NCI-H524 treated with DMSO at 0.1 percent for 48 hours (cell line): ENCODE measurements at regions not wholly inside any gene's neighbourhood (a gene's known extent, or its start where the extent isn't known, plus 50 kb on each side); places are given as distances from the start of the nearest gene placed in this dataset.
"Not testable (repeated sequence)": the region's sequence is repeated elsewhere in the genome, so short reads cannot be mapped to it uniquely, and the experiment has no call there.

Source experiments
- DNase-seq: peaks from one replicate; lab custom pipeline; 2025; lab: John Stamatoyannopoulos, UW

DNA sequence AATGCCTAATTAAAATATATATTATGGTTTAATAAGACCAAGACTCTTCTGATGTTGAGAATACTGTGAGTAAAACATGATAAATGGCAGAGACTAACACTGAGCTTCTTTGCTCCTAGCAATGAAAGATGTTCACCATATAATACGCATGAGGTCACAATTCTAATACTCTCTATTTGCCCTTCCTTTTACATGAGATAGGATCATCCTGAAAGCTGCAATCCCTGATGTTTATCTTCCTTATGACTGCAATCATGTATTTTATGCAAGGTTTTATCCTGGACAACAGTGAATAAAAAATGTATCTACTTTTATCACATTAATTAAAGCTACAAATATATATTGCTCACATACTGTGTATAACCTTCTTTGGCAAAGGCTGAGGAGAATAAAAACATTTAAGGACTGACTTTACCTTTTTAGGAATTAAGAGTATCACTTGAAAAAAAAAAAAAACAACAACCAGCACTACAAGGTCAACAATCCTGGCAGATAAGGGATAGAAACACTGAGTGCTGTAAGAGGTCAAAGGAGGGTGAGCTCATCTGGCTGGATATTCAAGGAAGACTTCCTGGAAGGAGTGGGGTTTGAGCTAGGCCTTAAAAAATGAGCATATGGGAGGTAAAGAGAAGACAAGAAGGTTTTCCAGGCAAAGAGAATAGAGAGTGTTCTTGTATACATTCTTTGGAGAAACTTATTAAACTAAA, 99.9 kb downstream of the AREG start:
- no peak for DNase-seq

DNA sequence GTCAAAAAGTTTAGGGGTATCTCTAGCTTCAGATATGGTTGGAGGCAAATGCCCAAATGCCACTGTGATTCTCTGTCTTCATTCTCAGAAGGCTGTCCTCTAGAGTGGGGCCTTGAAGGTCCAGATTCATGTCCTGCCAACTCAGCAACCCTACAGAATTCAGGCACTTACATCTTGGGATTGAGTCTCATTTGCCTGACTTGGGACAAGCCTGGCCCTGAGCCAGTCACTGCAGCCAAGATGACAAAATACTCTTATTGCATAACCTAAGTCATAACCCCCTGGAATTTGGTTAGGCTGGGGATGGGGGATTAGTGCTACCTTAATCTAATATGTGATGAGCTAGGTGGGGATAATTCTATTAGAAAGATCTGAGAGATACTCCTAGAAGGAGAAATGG, 100.5 kb downstream of the AREG start:
- DNase-seq: no peak

DNA sequence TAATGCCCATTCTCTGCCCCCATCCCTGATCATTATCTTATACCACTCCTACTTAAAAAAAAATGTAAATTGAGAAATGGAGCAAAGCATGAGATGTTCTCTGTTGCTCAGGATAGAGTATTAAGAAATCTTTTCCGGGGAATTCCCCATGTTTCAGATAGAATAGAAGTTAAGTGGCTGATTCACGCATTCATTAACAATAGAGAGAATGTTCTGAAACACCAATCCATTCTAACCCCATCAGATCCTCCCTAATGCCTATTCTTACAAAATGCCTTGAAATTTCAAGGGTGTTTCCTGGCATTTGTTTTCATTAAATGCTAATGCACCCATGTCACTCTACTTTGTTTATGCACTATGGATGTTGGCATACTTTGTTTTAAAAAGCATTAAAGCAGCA, 101.1 kb downstream of the AREG start:
- no peak for DNase-seq

DNA sequence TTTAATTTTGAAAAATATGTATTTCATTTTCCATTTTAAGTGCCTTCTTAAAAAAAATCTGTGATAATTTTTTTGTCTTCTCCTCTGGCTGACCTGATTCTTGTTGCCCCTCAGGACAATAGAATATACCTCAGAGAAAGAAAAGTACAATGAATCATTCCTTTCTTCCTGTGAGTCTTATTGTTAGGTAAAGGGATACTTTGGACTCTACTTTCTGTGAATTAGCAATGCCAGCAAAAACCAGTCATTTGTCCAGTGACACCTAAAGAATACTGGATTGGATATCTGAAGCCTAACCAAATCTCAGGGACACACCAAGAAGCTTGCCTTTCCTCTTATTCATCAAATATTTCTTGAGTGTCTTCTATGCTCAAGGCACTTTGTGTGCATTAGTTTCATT, 102.1 kb downstream of the AREG start:
- DNase-seq: no peak

DNA sequence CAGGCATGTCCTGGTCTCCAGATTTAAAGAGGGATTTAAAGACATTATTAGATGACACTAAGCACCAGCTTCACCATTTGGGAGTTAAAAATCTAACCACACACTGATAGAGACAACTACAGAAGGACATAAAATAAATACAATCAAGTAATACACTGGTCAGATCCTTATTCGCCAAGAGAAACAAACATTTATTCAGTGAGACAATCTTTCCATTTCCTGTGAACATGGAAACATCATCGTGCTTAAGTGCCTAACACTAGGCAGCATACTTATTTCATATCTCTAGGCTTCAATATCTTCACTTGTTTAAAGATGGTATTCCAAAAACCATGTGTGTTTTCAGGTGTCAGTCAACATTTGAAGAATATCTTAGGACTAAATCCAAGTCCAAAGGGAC, 103.6 kb downstream of the AREG start:
- no peak for DNase-seq

DNA sequence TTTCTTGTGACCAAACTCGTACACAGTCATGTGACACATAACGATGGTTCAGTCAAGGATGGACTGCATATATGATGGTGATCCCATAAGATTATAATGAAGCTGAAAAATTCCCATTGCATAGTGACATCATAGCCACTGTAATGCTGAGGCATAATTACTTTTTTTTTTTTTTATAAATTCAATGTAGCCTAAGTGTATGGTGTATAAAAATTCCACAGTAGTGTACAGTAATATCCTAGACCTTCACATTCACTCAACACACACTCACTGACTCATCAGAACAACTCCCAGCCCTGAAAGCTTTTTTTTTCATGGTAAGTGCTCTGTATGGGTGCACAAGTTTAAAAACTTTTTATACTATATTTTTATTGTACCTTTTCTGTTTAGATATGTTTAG, 105.0 kb downstream of the AREG start:
- DNase-seq: no peak

DNA sequence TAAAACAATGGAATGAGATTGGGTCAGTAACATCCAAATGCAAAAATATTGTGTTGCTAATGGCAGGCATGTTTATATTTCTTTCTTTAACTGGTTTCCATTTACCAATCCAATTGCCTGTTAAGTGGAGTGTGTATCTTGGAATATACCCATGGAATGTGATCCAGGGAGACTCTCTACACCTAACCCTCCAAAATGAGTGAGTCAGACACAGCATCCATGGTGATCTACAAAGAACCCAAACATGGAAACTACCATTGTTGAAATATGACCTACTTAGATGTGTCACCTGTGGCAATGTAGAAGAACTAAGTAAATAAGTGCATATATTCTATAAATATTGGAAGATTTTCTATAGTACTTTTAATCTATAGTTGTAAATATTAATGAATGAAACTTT, 110.3 kb downstream of the AREG start:
- DNase-seq: no peak

DNA sequence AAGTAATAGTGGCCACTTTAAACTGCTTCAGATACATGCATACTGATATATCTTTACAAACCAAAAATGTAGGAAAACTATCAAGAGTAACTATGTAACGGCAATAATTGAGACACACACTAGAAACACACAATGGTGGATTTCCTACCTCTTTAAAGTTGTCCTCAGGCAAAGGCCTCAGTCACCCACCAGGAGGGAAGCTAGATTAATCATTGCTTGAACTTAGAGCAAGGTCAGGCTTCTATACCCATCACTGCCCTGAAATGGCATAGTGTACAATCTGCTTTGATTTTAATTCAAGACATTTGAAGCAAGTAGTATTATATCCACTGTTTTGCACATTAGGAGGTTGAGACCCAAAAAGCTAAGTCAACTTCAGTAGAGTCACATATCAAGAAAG, 110.9 kb downstream of the AREG start:
- no peak for DNase-seq

DNA sequence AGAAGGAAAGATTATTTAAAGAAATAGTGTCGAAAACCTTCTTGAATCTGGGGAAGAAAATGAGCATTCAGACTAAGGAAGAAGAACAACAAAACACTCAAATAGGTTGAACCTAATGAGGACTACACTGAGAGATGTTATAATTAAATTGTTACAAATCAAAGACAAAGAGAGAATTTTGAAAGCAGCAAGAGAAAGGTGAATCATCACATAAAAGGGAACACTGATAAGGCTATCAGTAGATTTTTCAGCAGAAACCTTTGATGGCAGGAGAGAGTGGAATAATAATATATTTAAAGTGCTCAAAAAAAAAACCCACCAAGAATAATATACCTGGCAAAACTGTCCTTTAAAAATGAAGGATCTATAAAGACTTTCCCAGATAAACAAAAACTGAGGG, 114.9 kb downstream of the AREG start:
- DNase-seq: no peak

DNA sequence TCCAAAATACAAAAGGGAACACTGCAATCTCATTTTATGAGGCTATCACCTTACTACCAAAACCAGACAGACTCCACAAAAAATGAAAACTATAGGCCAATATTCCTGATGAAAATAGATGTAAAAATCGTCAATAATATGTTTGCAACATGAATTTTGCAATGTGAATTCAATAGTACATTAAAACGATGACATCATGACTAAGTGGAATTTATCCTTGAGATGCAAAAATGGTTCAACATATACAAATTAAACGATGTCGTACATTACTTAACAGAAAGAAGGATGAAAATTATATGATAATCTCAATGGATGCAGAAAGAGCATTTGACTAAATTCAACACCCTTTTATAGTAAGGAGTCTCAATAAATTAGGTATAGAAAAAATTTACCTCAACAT, 123.0 kb downstream of the AREG start:
- DNase-seq: no peak

DNA sequence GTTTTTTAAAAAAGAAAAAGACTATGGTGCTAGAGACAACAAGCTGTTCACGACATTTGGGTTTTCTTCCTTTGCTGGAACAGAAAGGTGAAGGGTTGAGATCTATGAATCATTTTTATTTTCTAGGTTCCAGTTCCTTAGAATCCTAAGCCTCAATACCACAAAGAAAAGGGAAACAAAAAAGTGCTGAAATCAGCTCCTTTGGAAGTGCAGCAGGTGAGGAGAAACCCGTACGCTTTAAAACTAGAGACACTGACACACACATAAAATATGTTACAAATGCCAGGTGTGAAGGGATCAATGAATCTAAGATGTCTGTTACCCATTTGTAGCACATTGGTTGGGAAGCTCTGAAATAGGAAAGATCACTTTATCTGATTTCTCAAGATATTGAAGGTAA, 125.2 kb downstream of the AREG start:
- no peak for DNase-seq

DNA sequence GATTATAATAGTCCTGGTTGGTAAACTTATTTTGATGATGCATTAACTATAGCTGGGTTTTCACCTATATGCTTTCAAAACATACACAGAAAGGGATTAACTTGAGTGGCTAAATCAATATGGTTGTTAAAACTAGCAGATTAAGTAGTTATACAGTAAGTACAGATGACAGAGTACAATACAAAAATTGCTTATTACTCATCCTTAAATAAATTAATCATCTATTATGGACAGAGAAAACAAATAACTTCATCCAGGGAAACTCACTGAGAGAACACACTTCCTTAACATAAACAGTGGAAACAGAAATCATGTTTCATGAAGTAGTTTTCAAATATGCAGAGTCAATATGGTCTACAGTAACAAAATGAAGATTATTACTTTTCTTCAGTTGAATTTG, 133.4 kb downstream of the AREG start:
- no peak for DNase-seq

DNA sequence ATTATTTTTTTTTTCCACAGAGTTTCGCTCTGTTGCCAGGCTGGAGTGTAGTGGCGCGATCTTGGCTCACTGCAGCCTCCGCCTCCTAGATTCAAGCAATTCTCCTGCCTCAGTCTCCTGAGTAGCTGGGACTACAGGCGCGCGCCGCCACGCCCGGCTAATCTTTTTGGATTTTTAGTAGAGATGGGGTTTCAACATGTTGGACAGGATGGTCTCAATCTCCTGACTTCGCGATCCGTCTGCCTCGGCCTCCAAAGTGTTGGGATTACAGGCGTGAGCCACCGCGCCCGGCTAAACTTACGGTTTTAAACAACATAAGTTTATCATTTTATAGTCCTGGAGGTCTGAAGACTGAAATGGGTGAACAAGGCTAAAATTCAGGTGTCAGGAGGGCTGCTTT, 133.9 kb downstream of the AREG start:
- not testable (repeated sequence) for DNase-seq

DNA sequence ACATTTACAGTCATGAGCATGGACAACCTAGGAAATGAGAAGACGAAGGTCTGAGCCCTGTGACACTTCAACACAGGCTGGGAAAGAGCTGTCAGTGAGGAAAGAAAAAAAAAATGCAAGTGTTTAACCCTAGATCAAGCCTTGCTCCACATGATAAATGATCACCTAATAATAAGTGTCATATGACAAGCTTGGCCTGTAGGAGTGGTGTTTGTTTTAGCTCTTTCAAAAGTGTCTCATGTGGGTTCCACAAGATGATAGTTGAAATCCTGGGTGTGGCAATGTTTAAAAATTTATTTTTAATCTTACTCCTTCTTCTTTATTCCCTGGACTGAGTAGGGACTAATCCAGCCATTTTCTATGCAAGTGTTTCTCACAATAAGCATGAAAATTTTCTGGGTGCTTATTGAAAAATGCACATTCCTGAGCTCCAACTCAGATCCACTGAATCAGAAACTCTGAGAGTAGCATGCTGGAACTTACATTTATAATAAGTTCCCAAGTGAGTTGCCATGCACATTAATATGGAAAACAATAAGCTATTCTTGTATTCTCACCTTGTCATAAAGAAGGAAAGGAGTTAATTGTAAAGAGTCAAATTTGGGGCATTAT, 138.3 kb downstream of the AREG start:
- no peak for DNase-seq

DNA sequence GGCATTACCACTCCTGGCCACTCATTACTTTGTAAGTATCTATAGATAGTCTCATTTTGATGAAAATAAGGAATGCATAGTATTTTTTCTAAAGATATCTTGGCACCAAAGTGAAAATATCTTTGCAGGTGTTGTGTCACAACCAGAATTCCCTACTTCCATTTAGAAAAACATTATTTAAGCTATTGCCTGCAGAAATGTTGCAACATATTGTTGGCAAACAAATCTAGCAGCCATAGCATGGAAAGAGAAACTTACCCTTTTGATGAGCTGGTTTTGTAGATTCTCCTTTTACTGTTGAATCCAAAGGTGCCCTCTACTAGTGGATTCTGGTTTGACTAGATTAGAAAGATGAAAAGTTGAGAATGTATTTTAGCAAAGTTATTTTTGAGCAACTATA, 138.8 kb downstream of the AREG start:
- no peak for DNase-seq

DNA sequence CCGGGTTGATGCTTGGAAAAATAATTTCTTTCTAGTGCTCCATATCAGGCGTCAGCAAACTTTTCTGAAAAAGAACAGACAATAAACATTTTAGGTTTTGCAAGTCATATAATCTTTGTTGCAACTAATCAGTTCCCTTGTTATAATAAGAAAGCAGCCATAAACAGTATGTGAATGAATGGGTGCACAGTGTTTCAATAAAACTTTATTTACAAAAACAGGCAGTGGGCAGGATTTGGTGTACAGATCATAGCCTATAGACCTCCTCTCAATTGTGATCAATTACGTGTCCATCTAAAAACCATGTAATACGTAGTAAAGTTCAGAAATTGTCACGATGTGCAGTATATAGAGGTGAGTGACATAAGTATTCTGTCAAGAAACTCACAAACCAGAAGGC, 143.4 kb downstream of the AREG start:
- no peak for DNase-seq

DNA sequence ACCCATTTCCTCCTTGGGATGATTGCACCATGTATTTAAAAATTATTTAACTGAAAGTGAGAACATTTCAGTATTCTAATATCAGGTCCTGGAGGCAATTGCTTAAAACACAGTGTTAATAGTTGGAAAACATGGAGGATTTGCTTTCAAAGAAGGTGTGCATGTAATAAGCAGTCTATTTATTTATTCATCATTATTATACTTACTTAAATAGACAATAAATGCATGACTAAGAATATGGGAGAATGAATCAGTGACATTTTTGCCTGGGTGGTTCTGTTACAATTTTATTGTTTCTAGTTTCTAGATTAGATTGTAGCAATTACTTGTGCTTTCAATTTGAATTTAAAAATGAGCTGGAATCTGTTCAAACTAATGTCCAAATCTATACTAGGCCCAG, 145.5 kb downstream of the AREG start:
- DNase-seq: no peak

DNA sequence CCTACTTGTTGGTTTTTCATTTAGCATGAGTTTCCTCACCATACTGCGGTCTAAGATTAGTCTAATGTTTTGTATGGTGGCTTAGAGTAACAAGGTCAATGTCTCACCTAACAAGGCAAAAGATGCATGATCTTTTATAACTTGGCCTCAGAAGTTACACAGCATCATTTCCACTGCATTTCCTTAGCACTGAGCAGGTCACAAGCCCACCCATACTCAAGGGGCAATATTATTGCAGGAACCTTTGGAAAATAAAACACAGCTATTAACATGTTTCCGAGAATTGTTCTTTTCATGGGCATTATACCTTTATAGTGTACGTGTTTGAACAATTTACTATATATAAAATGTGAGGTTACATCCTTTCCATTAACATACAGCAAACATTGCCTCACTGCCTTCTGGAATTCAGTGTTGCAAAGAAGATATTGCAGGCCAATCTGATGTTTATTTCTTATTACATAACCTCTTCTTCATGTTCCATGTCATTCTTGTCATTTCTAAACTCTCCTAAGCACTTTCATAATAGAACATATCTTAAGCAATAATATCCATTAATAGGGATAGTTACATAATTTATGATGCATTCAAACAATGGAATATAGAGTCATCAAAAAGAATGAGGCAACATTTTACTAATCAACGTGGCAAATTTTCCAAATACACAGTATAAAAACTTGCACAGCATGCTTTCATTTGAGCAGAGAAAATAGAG, 153.8 kb downstream of the AREG start:
- DNase-seq: no peak

DNA sequence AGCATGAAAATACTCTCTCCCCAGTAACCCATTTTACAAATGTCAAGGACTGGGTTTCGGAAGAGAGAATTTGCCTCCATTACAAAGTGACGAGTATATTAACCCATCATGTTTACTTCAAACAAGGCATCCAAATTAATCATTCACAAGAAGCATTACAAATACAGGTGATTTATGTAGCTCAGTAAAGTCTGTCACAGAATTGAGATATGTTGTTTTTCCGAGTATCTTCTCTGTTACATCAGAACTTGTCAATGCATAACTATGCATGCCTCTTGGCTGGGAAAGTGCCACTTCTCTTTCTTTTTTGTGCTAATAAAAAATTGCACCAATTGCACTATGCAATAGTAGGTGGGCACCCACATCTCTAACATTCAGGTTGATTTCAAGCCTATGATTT, 158.2 kb downstream of the AREG start:
- no peak for DNase-seq

DNA sequence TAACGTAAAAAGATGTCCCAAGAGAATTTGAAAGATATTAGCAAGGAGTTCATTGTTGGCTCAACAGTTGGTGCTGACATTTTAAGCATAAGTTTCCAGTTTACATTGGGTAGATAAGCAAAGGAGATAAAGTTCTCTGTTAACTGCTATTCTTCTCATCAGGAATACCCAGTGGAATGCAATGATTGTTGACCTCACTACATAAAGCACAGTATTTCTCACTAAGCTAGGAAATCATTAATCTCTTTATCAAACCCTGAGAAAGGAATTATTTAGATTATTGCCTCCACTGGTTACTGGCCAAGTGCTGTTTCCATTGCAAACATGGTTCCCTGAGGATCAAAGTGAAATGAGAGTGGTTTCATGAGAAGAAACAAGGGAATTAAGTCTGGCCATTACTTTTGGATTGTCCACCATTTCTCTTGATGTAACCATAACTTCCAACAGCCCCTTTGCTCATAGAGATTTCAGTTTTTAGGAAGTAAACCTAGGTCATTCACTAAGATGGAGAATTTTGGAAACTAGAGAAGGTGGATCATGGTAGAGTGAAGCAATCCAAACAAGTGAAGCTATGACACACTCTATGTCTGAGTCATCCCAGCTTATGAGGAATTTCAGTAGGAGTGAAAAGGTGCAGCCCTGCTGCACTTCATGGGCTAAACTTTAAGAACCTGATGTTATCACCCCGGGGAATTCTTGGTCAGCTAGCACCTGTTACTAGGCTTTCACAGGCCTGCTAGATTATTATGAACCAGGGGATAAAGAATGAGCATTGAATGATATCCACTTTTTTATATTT, 163.4 kb downstream of the AREG start:
- DNase-seq: no peak

DNA sequence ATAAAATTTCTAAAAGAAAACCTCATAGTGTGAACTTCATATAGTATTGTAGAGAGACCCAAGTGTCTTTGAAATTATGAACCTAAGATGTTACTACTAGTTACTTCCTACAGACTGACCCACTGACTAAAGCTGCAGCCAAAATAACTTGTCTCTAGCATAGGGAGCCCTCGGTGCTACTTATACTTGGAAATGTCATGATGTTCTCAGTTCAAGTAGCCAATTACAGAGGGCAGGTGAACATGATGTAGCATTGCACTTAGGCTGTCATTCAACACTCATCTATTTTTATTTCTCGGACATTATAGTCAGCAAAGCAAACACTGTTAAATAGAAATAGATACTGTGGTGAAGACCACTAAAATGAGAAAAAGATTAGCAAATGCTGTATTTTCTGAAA, 165.6 kb downstream of the AREG start:
- no peak for DNase-seq

DNA sequence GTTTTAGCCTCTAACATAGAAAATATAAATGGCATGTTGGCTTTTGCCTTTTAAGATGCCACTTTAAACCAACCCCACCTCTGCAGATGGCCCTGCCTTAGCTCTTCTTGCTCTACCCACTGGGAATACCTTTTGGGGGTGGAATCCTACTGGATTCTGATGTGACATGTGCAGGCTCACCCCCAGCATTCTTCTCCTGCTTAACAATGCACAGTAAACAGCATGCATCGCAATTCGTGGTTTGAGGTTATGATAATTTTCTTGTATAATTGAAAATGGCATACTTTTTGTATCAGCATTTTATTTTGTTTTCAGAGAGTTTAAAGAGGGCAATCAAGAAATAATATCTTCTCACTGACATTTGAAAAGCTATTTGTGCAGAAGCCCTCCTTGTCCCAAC, 167.9 kb downstream of the AREG start:
- no peak for DNase-seq

DNA sequence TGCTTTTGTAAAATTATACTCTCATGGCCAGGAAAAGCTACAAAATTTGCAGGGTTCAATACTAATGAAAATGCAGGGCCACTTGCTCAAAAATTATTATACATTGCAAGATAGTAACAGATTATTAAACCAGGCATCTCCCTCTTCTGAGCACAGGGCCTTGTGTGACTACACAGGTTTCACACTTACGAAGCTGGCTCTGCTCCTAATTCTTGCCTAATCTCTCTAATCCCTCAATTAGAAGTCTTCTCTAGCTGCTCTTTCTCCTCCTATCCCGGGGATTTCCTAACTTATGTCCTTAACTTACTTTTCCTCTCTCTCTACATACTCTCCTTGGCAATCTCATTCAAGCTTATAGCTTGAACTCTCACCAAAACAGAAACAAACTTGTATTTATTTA, 168.3 kb downstream of the AREG start:
- DNase-seq: no peak
